HepG2 (cell line): ENCODE measurements at regions not wholly inside any gene's neighbourhood (a gene's known extent, or its start where the extent isn't known, plus 50 kb on each side); places are given as distances from the start of the nearest gene placed in this dataset.

Experiments
- ATAC-seq: fragments of 200-7000 bp; cut with Tn5 transposase; 3 replicates; pipeline ENCODE4 v1.9.1; 2020; ENCODE audit warnings: mild to moderate bottlenecking, moderate library complexity
- BruUV-seq: library from RNA; stranded (reverse); fragments of 400-500 nt; replicated peaks from 2 replicates; lab custom pipeline; 2021; lab: Mats Ljungman, UMichigan
- CTCF ChIA-PET: fragments of 300-600 bp; formaldehyde crosslinking; extraction: SDS; loops from one replicate; lab custom pipeline; 2021; ENCODE audit warnings: low total read pairs, inconsistent platforms, low intra/inter-chr PET ratio; lab: Yijun Ruan, JAX
- POLR2A ChIA-PET: fragments of 350-600 bp; sonication (Branson Sonifier 250); formaldehyde crosslinking; loops from one replicate; lab custom pipeline; 2020; ENCODE audit warnings: antibody characterized with exemption, inconsistent platforms; lab: Yijun Ruan, JAX
- DNase-seq: peaks from one replicate; pipeline ENCODE4 v3.0.0-alpha.2; 2015; ENCODE audit warnings: low spot score
- FAIRE-seq: peaks from 3 replicates; lab custom pipeline; 2011; peaks lifted over from hg19 to GRCh38; lab: Jason Lieb, UNC
- H2AFZ ChIP-seq: one replicate; pipeline ENCODE4 v1.6.1; 2011; ENCODE audit warnings: low read length, inconsistent platforms
- H3K27ac ChIP-seq: fragments of 300-600 bp; 3 replicates; pipeline ENCODE4 v1.8.0; 2011; ENCODE audit warnings: mixed run types, mild to moderate bottlenecking, mixed read lengths, low read length, inconsistent platforms; ENCODE audit not compliant: insufficient read depth; ENCODE audit errors: extremely low read length
- H3K27me3 ChIP-seq, 2 experiments: fragments of 200-600 bp in 1 of 2; 2 replicates in 1 of 2; 3 replicates in 1 of 2; pipeline versions ENCODE4 v1.6.0 to v1.8.0; 2011; ENCODE audit warnings: low read length in 2 of 2, mild to moderate bottlenecking in 2 of 2, moderate library complexity in 2 of 2, inconsistent platforms in 1 of 2; ENCODE audit not compliant: insufficient read depth in 2 of 2, control insufficient read depth in 1 of 2
- H3K36me3 ChIP-seq, 2 experiments: fragments of 200-600 bp in 1 of 2; replicated peaks in 1 of 2; 2 replicates in 1 of 2; 3 replicates in 1 of 2; pipeline versions ENCODE4 v1.5.1 to v1.8.0; 2011; ENCODE audit warnings: low read length in 2 of 2, inconsistent platforms in 1 of 2; ENCODE audit not compliant: insufficient read depth in 2 of 2, control insufficient read depth in 1 of 2
- H3K4me1 ChIP-seq: 2 replicates; pipeline ENCODE4 v1.5.1; 2012; ENCODE audit warnings: low read length, inconsistent platforms; ENCODE audit not compliant: insufficient read depth
- H3K4me2 ChIP-seq: 2 replicates; pipeline ENCODE4 v1.6.0; 2011; ENCODE audit warnings: low read depth, low read length, inconsistent platforms
- H3K4me3 ChIP-seq, 3 experiments: fragments of 200-600 bp in 1 of 3; sonication (generic), shearing (Covaris generic) in 1 of 3; replicated peaks in 1 of 3; 2 replicates each; pipeline ENCODE4 v1.5.1; 2011 to 2016; ENCODE audit warnings: low read length in 3 of 3, inconsistent platforms in 2 of 3, low read depth in 2 of 3, mild to moderate bottlenecking in 2 of 3, control low read depth in 1 of 3, mixed read lengths in 1 of 3; ENCODE audit not compliant: insufficient read depth in 1 of 3
- H3K79me2 ChIP-seq: one replicate; pipeline ENCODE4 v1.6.1; 2011; ENCODE audit warnings: low read length, inconsistent platforms; ENCODE audit not compliant: insufficient read depth
- H3K9ac ChIP-seq: 2 replicates; pipeline ENCODE4 v1.6.0; 2011; ENCODE audit warnings: mild to moderate bottlenecking, low read depth, low read length, inconsistent platforms; ENCODE audit not compliant: insufficient read depth
- H3K9me3 ChIP-seq: 2 replicates; pipeline ENCODE4 v1.5.1; 2012; ENCODE audit warnings: mild to moderate bottlenecking, low read length
- H4K20me1 ChIP-seq: 2 replicates; pipeline ENCODE4 v1.6.0; 2011; ENCODE audit warnings: inconsistent platforms, mild to moderate bottlenecking, low read length, moderate library complexity; ENCODE audit not compliant: insufficient read depth
- HHEX ChIP-seq: IDR thresholded peaks from 2 replicates; pipeline ENCODE4 v1.6.1; 2016; ENCODE audit warnings: control low read depth
- NFIC ChIP-seq: IDR thresholded peaks from 2 replicates; pipeline ENCODE4 v1.6.1; 2012; ENCODE audit warnings: mild to moderate bottlenecking, low read length, inconsistent platforms
- REPIN1 ChIP-seq: sonication (generic); formaldehyde crosslinking; IDR thresholded peaks from 2 replicates; pipeline ENCODE4 v1.8.0; 2022; ENCODE audit warnings: missing genetic modification reagents, low read depth, mild to moderate bottlenecking, borderline replicate concordance
- ZNF557 ChIP-seq: sonication (generic); formaldehyde crosslinking; IDR thresholded peaks from 2 replicates; pipeline ENCODE4 v1.4.0; 2020; ENCODE audit warnings: missing genetic modification reagents
- ZNF891 ChIP-seq: sonication (generic); formaldehyde crosslinking; IDR thresholded peaks from 2 replicates; pipeline ENCODE4 v1.5.0; 2020; ENCODE audit warnings: mild to moderate bottlenecking, missing genetic modification reagents
- WGBS: methylation state at CpG from one replicate; pipeline ENCODE4 v1.1.6; 2017; ENCODE audit warnings: low lambda C conversion rate; 5-methylcytosine and 5-hydroxymethylcytosine counted together
- in situ Hi-C: cut with HindIII; loops from 2 replicates; pipeline ENCODE4 v1.10.0; 2017; ENCODE audit warnings: low pct_unique_long_range_greater_than_20kb; ENCODE audit not compliant: extremely low pct_ligation_motif_present
- intact Hi-C: fragments of 100-400 bp; cut with micrococcal nuclease; formaldehyde crosslinking; loops from one replicate; pipeline ENCODE4 v1.10.0; 2022; ENCODE audit not compliant: unreplicated experiment
- TF ChIP-seq, protein P1 (sequence below): IDR thresholded peaks from 2 replicates; pipeline ENCODE4 v1.6.1; 2012; ENCODE audit warnings: low read depth, low read length, improper control_type of control experiment
- TF ChIP-seq, protein P2 (sequence below): sonication (generic); formaldehyde crosslinking; IDR thresholded peaks from 2 replicates; pipeline ENCODE4 v1.5.1; 2020; ENCODE audit warnings: missing genetic modification reagents, mild to moderate bottlenecking, borderline replicate concordance
- TF ChIP-seq, protein P3 (sequence below), 2 experiments: sonication (generic) in 1 of 2; formaldehyde crosslinking in 1 of 2; IDR thresholded peaks; 2 replicates each; pipeline versions ENCODE4 v1.4.0 to v1.6.1; 2016 to 2020; ENCODE audit warnings: borderline replicate concordance in 1 of 2, low read depth in 1 of 2, mild to moderate bottlenecking in 1 of 2, missing genetic modification reagents in 1 of 2
- TF ChIP-seq, protein P4 (sequence below): sonication (generic); formaldehyde crosslinking; IDR thresholded peaks from 2 replicates; pipeline ENCODE4 v1.8.0; 2022; ENCODE audit warnings: mild to moderate bottlenecking, missing genetic modification reagents

DNA sequence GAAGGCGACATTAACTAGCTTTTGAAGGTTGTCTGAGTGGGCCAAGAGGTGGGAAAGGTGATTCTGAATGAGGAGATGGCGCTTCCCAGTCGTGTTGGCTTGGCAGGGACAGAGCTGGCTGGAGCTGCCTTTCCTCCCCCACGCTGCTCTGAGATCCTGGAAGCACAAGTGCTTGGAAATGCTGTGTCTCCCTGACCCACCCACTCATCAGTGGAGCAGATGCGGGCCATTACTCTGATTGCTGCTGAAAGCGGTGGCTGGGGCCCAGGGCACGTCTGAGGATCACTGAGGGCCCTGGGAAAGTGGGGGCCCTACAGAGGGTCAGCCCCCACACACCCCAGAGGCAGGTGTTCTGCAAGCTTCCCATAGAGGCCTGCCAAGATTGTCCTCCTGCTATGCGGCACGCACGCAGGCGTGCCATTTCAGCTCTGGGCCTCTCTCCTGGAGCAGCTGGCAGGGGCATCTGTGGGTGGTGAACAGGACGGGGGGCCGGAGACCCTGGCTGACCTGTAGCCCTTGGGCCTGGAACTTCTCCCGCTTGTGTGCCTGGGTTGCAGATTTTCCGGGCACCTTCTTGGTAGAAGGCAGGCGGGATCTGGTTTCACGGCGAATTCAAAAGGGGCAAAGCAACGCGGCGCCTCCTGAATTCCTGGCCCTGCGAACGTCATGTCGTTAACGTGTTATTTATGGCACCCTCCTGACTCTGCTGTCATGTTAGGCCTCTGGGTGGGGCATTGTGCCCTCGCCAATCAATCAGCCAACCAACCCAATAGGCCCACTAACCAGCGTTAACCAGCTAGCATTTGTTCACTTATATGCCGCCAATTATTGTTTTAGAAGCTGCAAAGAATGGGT lies 133.8 kb upstream of the TBX3 start:
- no peaks in the 10 kb centered on the region; a peak in 1 of 5 replicates for H3K27me3 ChIP-seq
- no peak for FAIRE-seq
- in situ Hi-C loops = no loop called here

More for the DNA sequence above, 133.8 kb upstream of the TBX3 start:
- H3K4me3 ChIP-seq = no peak overlapping the region
- BruUV-seq = no TSS peak
- 84% methylated on average over 27 of the region's 28 CpGs for WGBS
- H3K27ac ChIP-seq = no peak overlapping the region
- intact Hi-C loops = no loop called here
- no peaks in the 10 kb centered on the region for H3K79me2 ChIP-seq
- no peaks in the 10 kb centered on the region for H3K36me3 ChIP-seq
- TF ChIP-seq ZNF557 (CRISPR knock-in tag) (no peak), HHEX (no peak), ZNF891 (CRISPR knock-in tag) (no peak), REPIN1 (CRISPR knock-in tag) (no peak), NFIC (no peak)
- TF ChIP-seq, protein P1, sequence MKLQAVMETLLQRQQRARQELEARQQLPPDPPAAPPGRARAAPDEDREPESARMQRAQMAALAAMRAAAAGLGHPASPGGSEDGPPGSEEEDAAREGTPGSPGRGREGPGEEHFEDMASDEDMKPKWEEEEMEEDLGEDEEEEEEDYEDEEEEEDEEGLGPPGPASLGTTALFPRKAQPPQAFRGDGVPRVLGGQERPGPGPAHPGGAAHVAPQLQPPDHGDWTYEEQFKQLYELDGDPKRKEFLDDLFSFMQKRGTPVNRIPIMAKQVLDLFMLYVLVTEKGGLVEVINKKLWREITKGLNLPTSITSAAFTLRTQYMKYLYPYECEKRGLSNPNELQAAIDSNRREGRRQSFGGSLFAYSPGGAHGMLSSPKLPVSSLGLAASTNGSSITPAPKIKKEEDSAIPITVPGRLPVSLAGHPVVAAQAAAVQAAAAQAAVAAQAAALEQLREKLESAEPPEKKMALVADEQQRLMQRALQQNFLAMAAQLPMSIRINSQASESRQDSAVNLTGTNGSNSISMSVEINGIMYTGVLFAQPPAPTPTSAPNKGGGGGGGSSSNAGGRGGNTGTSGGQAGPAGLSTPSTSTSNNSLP = no peak
- TF ChIP-seq, protein P2, sequence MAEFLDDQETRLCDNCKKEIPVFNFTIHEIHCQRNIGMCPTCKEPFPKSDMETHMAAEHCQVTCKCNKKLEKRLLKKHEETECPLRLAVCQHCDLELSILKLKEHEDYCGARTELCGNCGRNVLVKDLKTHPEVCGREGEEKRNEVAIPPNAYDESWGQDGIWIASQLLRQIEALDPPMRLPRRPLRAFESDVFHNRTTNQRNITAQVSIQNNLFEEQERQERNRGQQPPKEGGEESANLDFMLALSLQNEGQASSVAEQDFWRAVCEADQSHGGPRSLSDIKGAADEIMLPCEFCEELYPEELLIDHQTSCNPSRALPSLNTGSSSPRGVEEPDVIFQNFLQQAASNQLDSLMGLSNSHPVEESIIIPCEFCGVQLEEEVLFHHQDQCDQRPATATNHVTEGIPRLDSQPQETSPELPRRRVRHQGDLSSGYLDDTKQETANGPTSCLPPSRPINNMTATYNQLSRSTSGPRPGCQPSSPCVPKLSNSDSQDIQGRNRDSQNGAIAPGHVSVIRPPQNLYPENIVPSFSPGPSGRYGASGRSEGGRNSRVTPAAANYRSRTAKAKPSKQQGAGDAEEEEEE (CRISPR knock-in tag) = no peak
- TF ChIP-seq, protein P3, sequence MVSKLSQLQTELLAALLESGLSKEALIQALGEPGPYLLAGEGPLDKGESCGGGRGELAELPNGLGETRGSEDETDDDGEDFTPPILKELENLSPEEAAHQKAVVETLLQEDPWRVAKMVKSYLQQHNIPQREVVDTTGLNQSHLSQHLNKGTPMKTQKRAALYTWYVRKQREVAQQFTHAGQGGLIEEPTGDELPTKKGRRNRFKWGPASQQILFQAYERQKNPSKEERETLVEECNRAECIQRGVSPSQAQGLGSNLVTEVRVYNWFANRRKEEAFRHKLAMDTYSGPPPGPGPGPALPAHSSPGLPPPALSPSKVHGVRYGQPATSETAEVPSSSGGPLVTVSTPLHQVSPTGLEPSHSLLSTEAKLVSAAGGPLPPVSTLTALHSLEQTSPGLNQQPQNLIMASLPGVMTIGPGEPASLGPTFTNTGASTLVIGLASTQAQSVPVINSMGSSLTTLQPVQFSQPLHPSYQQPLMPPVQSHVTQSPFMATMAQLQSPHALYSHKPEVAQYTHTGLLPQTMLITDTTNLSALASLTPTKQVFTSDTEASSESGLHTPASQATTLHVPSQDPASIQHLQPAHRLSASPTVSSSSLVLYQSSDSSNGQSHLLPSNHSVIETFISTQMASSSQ (IDR thresholded peaks at IDR 0.05; ENCODE audit: low read depth) = no peak
- TF ChIP-seq, protein P3 (CRISPR knock-in tag; IDR thresholded peaks at IDR 0.05; ENCODE audit: borderline replicate concordance) = no peak
- TF ChIP-seq, protein P4, sequence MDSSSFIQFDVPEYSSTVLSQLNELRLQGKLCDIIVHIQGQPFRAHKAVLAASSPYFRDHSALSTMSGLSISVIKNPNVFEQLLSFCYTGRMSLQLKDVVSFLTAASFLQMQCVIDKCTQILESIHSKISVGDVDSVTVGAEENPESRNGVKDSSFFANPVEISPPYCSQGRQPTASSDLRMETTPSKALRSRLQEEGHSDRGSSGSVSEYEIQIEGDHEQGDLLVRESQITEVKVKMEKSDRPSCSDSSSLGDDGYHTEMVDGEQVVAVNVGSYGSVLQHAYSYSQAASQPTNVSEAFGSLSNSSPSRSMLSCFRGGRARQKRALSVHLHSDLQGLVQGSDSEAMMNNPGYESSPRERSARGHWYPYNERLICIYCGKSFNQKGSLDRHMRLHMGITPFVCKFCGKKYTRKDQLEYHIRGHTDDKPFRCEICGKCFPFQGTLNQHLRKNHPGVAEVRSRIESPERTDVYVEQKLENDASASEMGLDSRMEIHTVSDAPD = no peak
- peaks cover 10% of the 10 kb centered on the region for H3K4me1 ChIP-seq
- DNase-seq (no peak), ATAC-seq (no peak)
- H3K9ac ChIP-seq = no peak overlapping the region
- H3K9me3 ChIP-seq = no peaks in the 10 kb centered on the region
- no peak overlapping the region for H3K4me2 ChIP-seq
- H2AFZ ChIP-seq = no peak overlapping the region
- ChIA-PET CTCF (no interaction called here), POLR2A (interaction anchor here (1.0 kb wide), 1 partner anchor 134 kb away, joined by 3 read pairs; the partner anchor contains the start of gene TBX3)
- no peaks in the 10 kb centered on the region for H4K20me1 ChIP-seq
